ENCODE measurements at regions not wholly inside any gene's neighbourhood (a gene's known extent, or its start where the extent isn't known, plus 50 kb on each side); places are given as distances from the start of the nearest gene placed in this dataset.

GRCh38 chr7:70953331-70953741, 178.6 kb upstream of the GALNT17 start:
- no peak overlapping the region for H3K27ac ChIP-seq (ENCODE audit: insufficient read depth, low read depth, low read length)
- TF ChIP-seq MYC (IDR thresholded peaks at IDR 0.05; ENCODE audit: low read depth, low read length) (no peak), JUN (IDR thresholded peaks at IDR 0.05; ENCODE audit: borderline replicate concordance, insufficient read depth, insufficient read length, low read depth) (no peak), POLR2A (IDR thresholded peaks at IDR 0.05; ENCODE audit: low read depth, low read length) (no peak), MAX (IDR thresholded peaks at IDR 0.05; ENCODE audit: insufficient read depth, insufficient read length) (no peak), GATA2 (IDR thresholded peaks at IDR 0.05; ENCODE audit: insufficient read depth, insufficient read length, low read depth, low read length) (no peak), EZH2 (IDR thresholded peaks at IDR 0.05; ENCODE audit: borderline replicate concordance, low read depth, low read length, severe bottlenecking) (no peak)
- peaks cover 2% of the 10 kb centered on the region for H3K9me3 ChIP-seq (replicated peaks; ENCODE audit: control insufficient read depth, insufficient read depth, low read length)
- BruUV-seq (replicated peaks) = no TSS peak
- ChIA-PET CTCF (no interaction called here), POLR2A (no interaction called here)
- H3K36me3 ChIP-seq (ENCODE audit: control insufficient read depth in 2 of 2, extremely low read depth in 1 of 2, insufficient read depth in 2 of 2, low read length in 2 of 2) = no peaks in the 10 kb centered on the region
- H3K27me3 ChIP-seq (ENCODE audit: control insufficient read depth in 2 of 2, insufficient read depth in 2 of 2, low read length in 2 of 2) = no peaks in the 10 kb centered on the region
- H2AFZ ChIP-seq (ENCODE audit: low read depth, low read length) = no peak overlapping the region
- no peak for FAIRE-seq
- no peaks in the 10 kb centered on the region for H3K4me1 ChIP-seq (ENCODE audit: control insufficient read depth, extremely low read depth, insufficient read depth, low read length)
- dilution Hi-C loops (cut with MboI; ENCODE audit: extremely low pct_ligation_motif_present, low sequenced_read_pairs) (no loop called here), intact Hi-C loops (cut with micrococcal nuclease) (no loop called here)
- no peaks in the 10 kb centered on the region for H3K9me1 ChIP-seq (replicated peaks; ENCODE audit: control insufficient read depth, extremely low read depth, insufficient read depth, low read length)
- H3K4me2 ChIP-seq (ENCODE audit: insufficient read depth, low read length) = no peak overlapping the region
- H3K4me3 ChIP-seq (replicated peaks in 1 of 3; ENCODE audit: insufficient read depth in 1 of 3, low read depth in 1 of 3, low read length in 3 of 3) = no peak overlapping the region
- DNase-seq (ENCODE audit: low read depth, low spot score) = no peak
- H3K9ac ChIP-seq (replicated peaks; ENCODE audit: extremely low read depth, insufficient read depth, low read length) = no peak overlapping the region
- no peaks in the 10 kb centered on the region for H4K20me1 ChIP-seq (replicated peaks; ENCODE audit: control insufficient read depth, extremely low read depth, insufficient read depth, low read length)
- no peaks in the 10 kb centered on the region for H3K79me2 ChIP-seq (ENCODE audit: control insufficient read depth, insufficient read depth, low read length)

GRCh38 chr7:70953796-70954195, 178.1 kb upstream of the GALNT17 start:
- Histone ChIP-seq H2AFZ (ENCODE audit: low read depth, low read length) (no peak overlapping the region), H3K9me3 (replicated peaks; ENCODE audit: control insufficient read depth, insufficient read depth, low read length) (peaks cover 2% of the 10 kb centered on the region), H3K27me3 (ENCODE audit: control insufficient read depth in 2 of 2, insufficient read depth in 2 of 2, low read length in 2 of 2) (no peaks in the 10 kb centered on the region), H4K20me1 (replicated peaks; ENCODE audit: control insufficient read depth, extremely low read depth, insufficient read depth, low read length) (no peaks in the 10 kb centered on the region), H3K9ac (replicated peaks; ENCODE audit: extremely low read depth, insufficient read depth, low read length) (no peak overlapping the region), H3K4me1 (ENCODE audit: control insufficient read depth, extremely low read depth, insufficient read depth, low read length) (no peaks in the 10 kb centered on the region), H3K9me1 (replicated peaks; ENCODE audit: control insufficient read depth, extremely low read depth, insufficient read depth, low read length) (no peaks in the 10 kb centered on the region), H3K4me3 (replicated peaks in 1 of 3; ENCODE audit: insufficient read depth in 1 of 3, low read depth in 1 of 3, low read length in 3 of 3) (no peak overlapping the region), H3K79me2 (ENCODE audit: control insufficient read depth, insufficient read depth, low read length) (no peaks in the 10 kb centered on the region), H3K36me3 (ENCODE audit: control insufficient read depth in 2 of 2, extremely low read depth in 1 of 2, insufficient read depth in 2 of 2, low read length in 2 of 2) (no peaks in the 10 kb centered on the region), H3K27ac (ENCODE audit: insufficient read depth, low read depth, low read length) (no peak overlapping the region), H3K4me2 (ENCODE audit: insufficient read depth, low read length) (no peak overlapping the region)
- CTCF ChIA-PET = no interaction called here
- FAIRE-seq (no peak), DNase-seq (ENCODE audit: low read depth, low spot score) (no peak)
- BruUV-seq (replicated peaks) = no TSS peak
- intact Hi-C loops (cut with micrococcal nuclease) = no loop called here
- TF ChIP-seq EZH2 (IDR thresholded peaks at IDR 0.05; ENCODE audit: borderline replicate concordance, low read depth, low read length, severe bottlenecking) (no peak), MAX (IDR thresholded peaks at IDR 0.05; ENCODE audit: insufficient read depth, insufficient read length) (no peak), FOS (IDR thresholded peaks at IDR 0.05; ENCODE audit: borderline replicate concordance, insufficient read depth, low read length) (no peak), JUN (IDR thresholded peaks at IDR 0.05; ENCODE audit: borderline replicate concordance, insufficient read depth, insufficient read length, low read depth) (no peak), MYC (IDR thresholded peaks at IDR 0.05; ENCODE audit: low read depth, low read length) (no peak), POLR2AphosphoS5 (IDR thresholded peaks at IDR 0.05; ENCODE audit: insufficient read depth, low read depth, low read length) (no peak), POLR2A (IDR thresholded peaks at IDR 0.05; ENCODE audit: low read depth, low read length) (no peak), GATA2 (IDR thresholded peaks at IDR 0.05; ENCODE audit: insufficient read depth, insufficient read length, low read depth, low read length) (no peak)
- TF ChIP-seq, protein P1, sequence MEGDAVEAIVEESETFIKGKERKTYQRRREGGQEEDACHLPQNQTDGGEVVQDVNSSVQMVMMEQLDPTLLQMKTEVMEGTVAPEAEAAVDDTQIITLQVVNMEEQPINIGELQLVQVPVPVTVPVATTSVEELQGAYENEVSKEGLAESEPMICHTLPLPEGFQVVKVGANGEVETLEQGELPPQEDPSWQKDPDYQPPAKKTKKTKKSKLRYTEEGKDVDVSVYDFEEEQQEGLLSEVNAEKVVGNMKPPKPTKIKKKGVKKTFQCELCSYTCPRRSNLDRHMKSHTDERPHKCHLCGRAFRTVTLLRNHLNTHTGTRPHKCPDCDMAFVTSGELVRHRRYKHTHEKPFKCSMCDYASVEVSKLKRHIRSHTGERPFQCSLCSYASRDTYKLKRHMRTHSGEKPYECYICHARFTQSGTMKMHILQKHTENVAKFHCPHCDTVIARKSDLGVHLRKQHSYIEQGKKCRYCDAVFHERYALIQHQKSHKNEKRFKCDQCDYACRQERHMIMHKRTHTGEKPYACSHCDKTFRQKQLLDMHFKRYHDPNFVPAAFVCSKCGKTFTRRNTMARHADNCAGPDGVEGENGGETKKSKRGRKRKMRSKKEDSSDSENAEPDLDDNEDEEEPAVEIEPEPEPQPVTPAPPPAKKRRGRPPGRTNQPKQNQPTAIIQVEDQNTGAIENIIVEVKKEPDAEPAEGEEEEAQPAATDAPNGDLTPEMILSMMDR (IDR thresholded peaks at IDR 0.05; ENCODE audit: extremely low read depth in 1 of 2, insufficient read depth in 1 of 2, low read depth in 1 of 2, low read length in 2 of 2) = no peak
- POLR2A ChIA-PET = no interaction called here
- dilution Hi-C loops (cut with MboI; ENCODE audit: extremely low pct_ligation_motif_present, low sequenced_read_pairs) = no loop called here
